MM.1S (cell line): ENCODE measurements at regions not wholly inside any gene's neighbourhood (a gene's known extent, or its start where the extent isn't known, plus 50 kb on each side); places are given as distances from the start of the nearest gene placed in this dataset.

ENCODE experiments used
- EZH2 ChIP-seq: fragments of 300-600 bp; sonication (generic); optimal IDR thresholded peaks from 2 replicates; pipeline ENCODE3; 2017; ENCODE audit warnings: low read depth, mild to moderate bottlenecking, antibody characterized with exemption, low read length, mixed read lengths
- EZH2phosphoT487 ChIP-seq: fragments of 300-600 bp; sonication (generic); IDR thresholded peaks from 2 replicates; pipeline ENCODE4 v1.6.1; 2018; ENCODE audit warnings: antibody characterized with exemption, low read length
- TF ChIP-seq, protein P1 (sequence below): fragments of 300-600 bp; sonication (generic); IDR thresholded peaks from 2 replicates; pipeline ENCODE4 v1.5.1; 2016; ENCODE audit warnings: antibody characterized with exemption, low read length, mixed read lengths

DNA sequence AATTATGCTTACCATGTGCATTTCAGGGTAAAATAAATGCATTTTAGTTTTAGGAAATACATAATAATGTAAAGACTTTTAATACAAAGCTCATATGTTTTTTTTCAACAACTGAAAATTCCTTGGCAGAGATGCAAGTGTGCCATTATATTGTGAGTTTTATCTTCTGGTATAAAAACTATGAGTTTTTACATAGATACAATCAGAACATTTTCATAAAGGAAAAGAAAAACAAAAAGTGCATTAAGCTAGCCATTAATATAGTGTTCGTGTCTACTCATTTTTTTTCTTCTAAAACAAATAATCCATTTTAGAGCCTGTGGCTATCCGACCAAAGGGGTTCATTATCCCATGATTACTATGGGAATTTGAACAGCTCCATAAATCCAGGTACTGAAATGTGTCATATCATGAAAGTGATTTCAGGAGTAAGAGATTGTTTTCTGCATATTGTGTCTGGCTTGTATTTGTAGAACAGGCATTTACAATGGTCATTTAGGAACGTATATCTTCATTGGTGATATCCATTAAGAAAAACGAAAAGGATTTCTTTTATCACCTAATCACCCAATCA, 236.9 kb upstream of the SLC10A2 start:
- TF ChIP-seq, protein P1, sequence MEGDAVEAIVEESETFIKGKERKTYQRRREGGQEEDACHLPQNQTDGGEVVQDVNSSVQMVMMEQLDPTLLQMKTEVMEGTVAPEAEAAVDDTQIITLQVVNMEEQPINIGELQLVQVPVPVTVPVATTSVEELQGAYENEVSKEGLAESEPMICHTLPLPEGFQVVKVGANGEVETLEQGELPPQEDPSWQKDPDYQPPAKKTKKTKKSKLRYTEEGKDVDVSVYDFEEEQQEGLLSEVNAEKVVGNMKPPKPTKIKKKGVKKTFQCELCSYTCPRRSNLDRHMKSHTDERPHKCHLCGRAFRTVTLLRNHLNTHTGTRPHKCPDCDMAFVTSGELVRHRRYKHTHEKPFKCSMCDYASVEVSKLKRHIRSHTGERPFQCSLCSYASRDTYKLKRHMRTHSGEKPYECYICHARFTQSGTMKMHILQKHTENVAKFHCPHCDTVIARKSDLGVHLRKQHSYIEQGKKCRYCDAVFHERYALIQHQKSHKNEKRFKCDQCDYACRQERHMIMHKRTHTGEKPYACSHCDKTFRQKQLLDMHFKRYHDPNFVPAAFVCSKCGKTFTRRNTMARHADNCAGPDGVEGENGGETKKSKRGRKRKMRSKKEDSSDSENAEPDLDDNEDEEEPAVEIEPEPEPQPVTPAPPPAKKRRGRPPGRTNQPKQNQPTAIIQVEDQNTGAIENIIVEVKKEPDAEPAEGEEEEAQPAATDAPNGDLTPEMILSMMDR, result no peak
- TF ChIP-seq EZH2phosphoT487, result no peak
- TF ChIP-seq EZH2, result no peak
